ENCODE measurements at regions not wholly inside any gene's neighbourhood (a gene's known extent, or its start where the extent isn't known, plus 50 kb on each side); places are given as distances from the start of the nearest gene placed in this dataset.

DNA sequence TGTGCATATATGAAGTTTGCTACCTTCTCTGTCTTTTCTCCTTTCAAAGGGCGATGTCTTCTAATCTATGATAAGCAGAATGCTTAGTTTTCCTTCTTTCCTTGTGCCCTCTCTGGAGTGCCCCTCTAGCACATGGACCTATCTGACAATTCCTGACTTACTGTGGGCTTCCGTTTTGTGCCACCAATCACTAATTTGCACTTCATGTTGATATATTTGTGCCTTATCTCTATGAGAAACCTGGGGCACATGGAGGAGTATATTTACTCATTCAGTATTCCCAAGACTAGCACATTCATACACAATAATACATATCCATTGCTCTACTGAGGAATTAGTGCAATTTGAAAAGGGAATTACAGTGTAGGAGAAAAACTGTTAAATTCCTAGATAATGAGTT is 197.7 kb downstream of the CTH start:
- TF ChIP-seq GATA2 (IDR thresholded peaks at IDR 0.05; ENCODE audit: low read depth, low read length) (no peak), GATA3 (IDR thresholded peaks at IDR 0.05; ENCODE audit: low read depth, low read length) (no peak)

DNA sequence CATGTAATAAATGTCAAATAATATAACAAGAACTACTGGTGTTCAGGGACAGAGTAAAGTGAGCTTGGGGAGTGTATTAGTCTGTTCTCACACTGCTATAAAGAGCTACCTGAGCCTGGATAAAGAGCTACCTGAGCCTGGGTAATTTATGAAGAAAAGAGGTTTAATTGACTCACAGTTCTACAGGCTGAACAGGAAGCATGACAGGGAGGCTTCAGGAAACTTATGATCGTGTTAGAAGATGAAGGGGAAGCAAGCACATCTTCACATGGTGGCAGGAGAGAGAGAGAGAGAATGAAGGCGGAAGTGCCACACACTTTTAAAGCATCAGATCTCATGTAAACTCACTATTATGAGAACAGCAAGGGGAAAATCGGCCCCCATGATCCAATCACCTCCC is 205.9 kb downstream of the CTH start:
- TF ChIP-seq GATA2 (IDR thresholded peaks at IDR 0.05; ENCODE audit: low read depth, low read length), result no peak
- TF ChIP-seq GATA3 (IDR thresholded peaks at IDR 0.05; ENCODE audit: low read depth, low read length), result no peak

DNA sequence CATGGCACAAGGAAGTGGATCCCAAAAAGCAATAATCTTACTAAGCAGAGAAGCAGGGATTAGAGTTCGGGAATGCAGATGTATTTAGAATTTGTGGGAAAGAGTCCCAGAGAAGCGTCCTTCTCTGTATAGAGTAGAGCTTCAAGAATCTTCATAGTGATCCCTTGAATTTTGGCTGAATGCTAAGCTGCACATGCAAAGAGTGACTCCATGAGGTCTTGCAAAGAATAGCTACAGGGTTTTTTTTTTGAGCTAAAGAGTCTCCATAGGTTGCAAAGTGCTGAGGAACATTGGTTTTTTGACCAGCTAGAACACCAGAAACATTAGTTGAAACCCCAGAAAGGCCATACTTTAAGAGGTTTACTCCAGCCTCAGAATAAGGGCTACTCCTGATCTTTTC is 206.7 kb downstream of the CTH start:
- no peak for TF ChIP-seq GATA2 (IDR thresholded peaks at IDR 0.05; ENCODE audit: low read depth, low read length)
- no peak for TF ChIP-seq GATA3 (IDR thresholded peaks at IDR 0.05; ENCODE audit: low read depth, low read length)

DNA sequence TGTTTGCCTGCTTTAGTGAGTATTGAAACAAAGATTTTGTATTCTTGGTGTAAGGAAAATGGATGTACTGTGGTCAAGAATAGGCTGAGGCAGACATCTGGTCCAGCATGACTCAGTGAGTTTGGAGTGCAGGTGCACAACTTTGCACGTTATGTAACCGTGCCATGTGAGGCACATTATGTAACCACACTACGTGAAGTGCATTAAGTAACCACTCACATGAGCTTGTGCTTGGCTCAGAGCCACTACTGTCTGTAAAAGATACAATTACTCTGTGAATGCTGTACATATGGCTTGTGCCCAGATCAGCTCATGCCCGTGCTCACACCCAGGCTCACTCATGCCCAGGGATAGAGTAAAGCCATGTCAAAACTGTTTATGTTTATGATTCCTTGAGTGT is 216.8 kb downstream of the CTH start:
- no peak for TF ChIP-seq GATA3 (IDR thresholded peaks at IDR 0.05; ENCODE audit: low read depth, low read length)
- TF ChIP-seq GATA2 (IDR thresholded peaks at IDR 0.05; ENCODE audit: low read depth, low read length), result no peak

DNA sequence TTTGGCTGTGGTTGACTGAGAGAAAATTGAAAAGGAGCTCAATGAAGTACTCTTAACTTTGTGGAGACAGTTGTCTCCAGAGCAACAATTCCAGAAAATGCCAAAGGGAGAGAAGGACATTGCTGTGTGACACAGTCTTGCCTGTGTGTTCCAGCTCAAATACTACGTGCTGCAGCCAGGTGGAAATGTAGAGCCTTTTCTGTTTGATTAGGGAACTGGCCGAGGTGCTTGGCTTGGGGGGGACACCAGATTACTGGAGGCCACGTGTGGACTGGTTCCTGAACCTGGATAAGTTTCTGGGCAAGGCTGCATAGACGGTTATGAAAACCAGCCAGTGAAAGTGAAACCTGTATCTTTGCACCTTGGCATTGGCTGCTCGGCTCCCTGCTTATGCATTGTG is 217.9 kb downstream of the CTH start:
- TF ChIP-seq GATA3 (IDR thresholded peaks at IDR 0.05; ENCODE audit: low read depth, low read length), result no peak
- TF ChIP-seq GATA2 (IDR thresholded peaks at IDR 0.05; ENCODE audit: low read depth, low read length), result no peak

DNA sequence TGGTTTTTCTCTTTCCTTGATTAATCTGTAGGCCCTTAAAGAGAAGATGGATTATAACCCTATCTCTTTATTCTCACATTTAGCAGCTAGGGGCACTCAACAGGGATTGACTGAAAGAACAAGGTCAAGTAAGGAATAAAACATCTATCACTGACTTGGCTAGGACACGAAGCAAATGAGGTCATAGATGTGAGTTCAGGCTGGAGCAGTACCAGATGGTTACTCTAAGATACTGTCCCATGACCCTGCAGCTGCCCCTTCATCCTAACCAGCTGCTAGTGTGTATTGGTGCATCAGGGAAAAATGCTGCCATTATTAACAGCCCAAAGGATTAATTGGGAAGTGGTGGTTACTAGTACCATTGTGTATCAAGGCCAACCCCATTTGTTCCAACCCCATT is 221.9 kb downstream of the CTH start:
- TF ChIP-seq GATA3 (IDR thresholded peaks at IDR 0.05; ENCODE audit: low read depth, low read length) (no peak), GATA2 (IDR thresholded peaks at IDR 0.05; ENCODE audit: low read depth, low read length) (no peak)

DNA sequence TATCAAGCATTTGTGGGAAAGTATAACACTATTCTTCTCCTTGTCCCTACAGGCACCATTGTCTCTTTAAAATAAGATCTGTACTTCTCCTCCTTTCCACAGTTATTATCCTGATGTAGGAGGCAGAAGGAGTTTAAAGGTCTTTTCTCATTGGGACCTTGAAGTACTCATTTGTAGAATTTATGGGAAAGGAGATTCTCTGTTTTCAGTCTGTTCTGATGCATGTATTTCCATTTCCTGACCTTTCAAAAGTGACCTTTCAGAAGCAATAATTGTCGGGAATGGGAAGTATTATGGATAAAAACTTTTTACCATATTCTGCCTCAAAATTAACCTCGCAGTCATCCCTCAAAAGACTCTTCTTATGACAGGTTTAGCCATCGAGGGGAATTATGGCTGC is 224.8 kb downstream of the CTH start:
- TF ChIP-seq GATA3 (IDR thresholded peaks at IDR 0.05; ENCODE audit: low read depth, low read length) (no peak), GATA2 (IDR thresholded peaks at IDR 0.05; ENCODE audit: low read depth, low read length) (no peak)

DNA sequence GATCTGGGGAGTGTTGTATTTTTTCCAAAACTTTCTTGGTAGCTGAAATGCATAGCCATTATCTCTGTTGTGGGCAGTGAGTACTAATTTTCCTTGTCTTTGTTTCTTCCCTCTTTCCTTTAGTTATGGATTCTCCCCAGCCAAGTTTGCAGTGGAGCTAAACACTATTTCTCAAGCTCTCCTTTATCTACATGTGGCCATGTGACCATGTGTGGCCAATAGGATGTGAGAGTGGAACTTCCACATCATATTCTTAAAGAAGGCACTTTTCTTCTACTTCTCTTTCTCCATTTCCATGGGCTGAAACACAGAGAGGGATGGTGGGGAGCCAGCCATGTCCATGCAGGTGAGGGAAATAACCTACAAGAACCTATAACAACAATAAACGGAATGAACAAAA is 230.8 kb downstream of the CTH start:
- TF ChIP-seq GATA3 (IDR thresholded peaks at IDR 0.05; ENCODE audit: low read depth, low read length) (no peak), GATA2 (IDR thresholded peaks at IDR 0.05; ENCODE audit: low read depth, low read length) (no peak)

DNA sequence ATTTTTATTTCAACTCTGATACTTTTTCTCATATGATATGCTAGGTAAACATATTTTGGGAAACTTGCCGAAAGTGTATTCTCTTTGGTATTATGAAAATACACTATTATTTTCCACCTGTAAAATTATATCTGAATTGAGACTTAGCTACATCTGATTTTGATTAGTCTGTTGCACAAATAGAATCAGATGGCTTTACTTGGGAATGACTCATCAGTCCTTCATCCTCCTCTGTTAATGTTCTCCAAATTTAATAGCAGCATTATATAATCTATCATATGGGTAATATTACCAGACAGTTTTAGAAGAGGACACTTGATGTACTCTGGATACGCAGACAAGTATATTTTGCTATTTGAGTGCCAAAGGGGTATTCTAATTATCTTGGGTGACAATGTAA is 245.3 kb downstream of the CTH start:
- TF ChIP-seq GATA3 (IDR thresholded peaks at IDR 0.05; ENCODE audit: low read depth, low read length) (no peak), GATA2 (IDR thresholded peaks at IDR 0.05; ENCODE audit: low read depth, low read length) (no peak)

DNA sequence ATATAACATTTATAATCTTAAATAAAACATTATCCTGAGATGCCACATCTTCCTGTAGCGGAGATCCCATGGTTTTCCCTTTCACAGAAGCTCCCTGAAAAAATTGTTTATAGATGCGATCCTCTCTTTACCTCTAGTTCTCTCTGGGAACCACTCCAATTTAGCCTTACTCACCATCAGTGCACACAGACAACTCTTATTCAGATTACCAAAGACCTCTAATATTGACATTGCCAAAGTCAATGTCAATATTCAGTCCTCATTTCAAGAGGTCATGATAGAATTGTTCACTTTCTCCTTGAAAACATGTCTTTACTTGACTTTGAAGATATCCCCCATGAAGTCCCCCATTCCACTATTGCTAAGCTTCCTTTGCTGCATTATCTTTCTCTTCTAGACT is 248.8 kb downstream of the CTH start:
- no peak for TF ChIP-seq GATA2 (IDR thresholded peaks at IDR 0.05; ENCODE audit: low read depth, low read length)
- TF ChIP-seq GATA3 (IDR thresholded peaks at IDR 0.05; ENCODE audit: low read depth, low read length), result no peak

DNA sequence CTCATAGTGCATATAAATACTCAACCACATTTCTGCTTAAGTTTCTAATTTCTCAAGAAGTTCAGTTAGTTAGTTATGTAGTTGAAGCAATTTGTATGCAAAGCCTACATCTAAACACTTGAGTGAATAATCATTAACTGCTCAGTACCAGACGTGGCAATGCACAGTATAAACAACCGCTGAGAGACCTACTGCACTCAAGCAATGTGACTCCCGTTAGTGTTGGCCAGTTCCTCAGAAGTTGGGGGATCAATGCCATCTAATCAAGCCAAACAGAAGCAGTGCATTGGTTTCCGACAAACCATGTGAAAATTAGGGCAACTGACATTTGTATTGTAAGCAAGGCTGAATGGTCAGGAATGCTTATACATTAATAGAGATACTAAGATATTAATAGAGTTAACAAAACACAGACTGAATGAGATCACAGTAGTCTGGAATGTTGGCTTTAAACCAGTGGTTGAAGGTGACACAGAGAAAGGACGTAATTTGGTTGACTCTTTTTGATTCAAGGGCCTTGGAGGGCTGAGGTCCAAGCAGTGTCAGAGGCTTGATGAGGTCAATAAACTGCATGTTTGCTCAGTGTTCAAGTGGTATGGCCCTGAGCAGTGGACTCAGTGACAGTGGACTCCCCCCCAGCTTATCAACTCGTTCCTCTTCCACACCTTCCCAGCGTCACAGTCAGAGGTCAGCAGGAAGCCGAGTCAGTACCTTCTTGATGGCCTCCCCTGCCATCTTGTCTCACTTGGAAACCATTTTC is 255.5 kb downstream of the CTH start:
- TF ChIP-seq GATA3 (IDR thresholded peaks at IDR 0.05; ENCODE audit: low read depth, low read length) (no peak), GATA2 (IDR thresholded peaks at IDR 0.05; ENCODE audit: low read depth, low read length) (no peak)

DNA sequence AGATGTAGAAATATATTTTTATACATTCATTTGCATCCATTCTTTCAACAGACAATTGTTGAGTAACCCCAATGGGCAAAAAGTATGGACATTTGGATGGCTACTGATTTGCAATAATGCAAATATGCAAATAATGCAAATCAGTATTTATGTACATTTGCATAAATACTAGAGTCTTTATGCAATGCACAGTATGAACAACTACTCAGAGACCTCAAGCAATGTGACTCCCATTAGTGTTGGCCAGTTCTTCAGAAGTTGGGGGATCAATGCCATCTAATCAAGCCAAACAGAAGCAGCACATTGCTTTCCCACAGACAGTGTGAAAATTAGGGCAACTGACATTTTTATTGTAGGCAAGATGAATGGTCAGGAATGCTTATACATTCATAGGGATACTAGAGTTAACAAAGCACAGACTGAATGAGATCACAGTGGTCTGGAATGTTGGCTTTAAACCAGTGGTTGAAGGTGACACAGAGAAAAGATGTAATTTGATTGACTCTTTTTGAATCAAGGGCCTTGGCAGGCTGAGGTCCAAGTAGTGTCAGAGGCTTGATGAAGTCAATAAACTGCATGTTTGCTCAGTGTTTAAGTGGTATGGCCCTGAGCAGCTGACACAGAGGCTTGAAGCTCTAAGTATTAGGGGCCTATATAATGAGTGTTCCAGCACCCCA is 256.6 kb downstream of the CTH start:
- TF ChIP-seq GATA3 (IDR thresholded peaks at IDR 0.05; ENCODE audit: low read depth, low read length), result no peak
- TF ChIP-seq GATA2 (IDR thresholded peaks at IDR 0.05; ENCODE audit: low read depth, low read length), result no peak

DNA sequence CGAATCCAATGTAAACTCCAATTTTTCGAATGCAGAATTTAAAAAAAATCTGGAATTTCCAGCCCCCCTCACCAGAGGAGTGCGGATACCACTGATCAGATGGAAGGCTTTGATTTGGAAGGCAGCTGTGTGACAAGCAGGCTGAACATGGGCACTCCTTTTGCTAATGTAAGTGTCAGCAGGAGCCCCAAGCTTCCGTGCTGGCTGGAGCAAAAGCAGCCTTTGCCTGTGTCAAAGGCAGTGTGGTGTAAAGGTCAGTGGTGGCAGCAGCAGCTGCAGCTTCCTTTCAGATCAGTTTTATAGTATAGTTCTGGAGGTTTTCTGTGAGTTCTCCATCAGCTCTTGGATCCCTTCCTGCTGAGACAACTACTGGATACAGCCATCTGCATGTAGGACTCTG is 259.9 kb downstream of the CTH start:
- TF ChIP-seq GATA3 (IDR thresholded peaks at IDR 0.05; ENCODE audit: low read depth, low read length) (no peak), GATA2 (IDR thresholded peaks at IDR 0.05; ENCODE audit: low read depth, low read length) (no peak)

DNA sequence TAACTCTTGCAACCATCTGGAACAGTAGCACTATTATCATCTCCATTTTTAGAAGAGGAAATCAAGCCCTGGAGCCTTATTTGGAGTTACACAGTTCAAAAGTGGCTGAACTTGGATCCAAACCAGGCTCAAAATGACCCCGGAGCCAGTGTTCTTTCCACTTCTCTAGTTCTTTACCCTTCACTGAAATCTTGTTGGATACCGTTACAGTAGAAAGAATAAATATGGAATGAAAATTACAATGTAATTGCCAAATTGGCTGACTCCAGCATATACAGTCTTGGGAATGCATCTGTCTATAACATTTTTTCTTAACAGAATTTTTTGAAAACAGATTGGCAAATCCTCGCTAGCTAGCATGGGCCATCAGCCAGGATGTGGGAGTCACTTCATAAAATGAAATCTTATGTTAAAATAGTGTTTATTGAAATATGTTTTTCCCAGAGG is 261.4 kb downstream of the CTH start:
- TF ChIP-seq GATA3 (IDR thresholded peaks at IDR 0.05; ENCODE audit: low read depth, low read length), result no peak
- TF ChIP-seq GATA2 (IDR thresholded peaks at IDR 0.05; ENCODE audit: low read depth, low read length), result no peak
